GM23338 (cell line): ENCODE measurements at regions not wholly inside any gene's neighbourhood (a gene's known extent, or its start where the extent isn't known, plus 50 kb on each side); places are given as distances from the start of the nearest gene placed in this dataset.

ENCODE experiments used
- ATAC-seq: fragments of 200-7000 bp; cut with Tn5 transposase; 3 replicates; pipeline ENCODE4 v1.9.1; 2020
- DNase-seq: peaks from one replicate; pipeline ENCODE4 v3.0.0-alpha.2; 2015; ENCODE audit warnings: low spot score
- H2AFZ ChIP-seq: fragments of 200-600 bp; sonication (generic); 2 replicates; pipeline ENCODE4 v1.8.0; 2016; ENCODE audit warnings: antibody characterized with exemption, mild to moderate bottlenecking, moderate library complexity
- H3F3A ChIP-seq: fragments of 200-600 bp; sonication (generic); replicated peaks from 2 replicates; pipeline ENCODE4 v1.8.0; 2017; ENCODE audit warnings: antibody characterized with exemption, mixed run types, low read depth
- H3K27ac ChIP-seq: fragments of 200-600 bp; sonication (generic); 2 replicates; pipeline ENCODE4 v1.6.1; 2016; ENCODE audit warnings: low read depth
- H3K27me3 ChIP-seq: fragments of 200-600 bp; sonication (generic); 2 replicates; pipeline ENCODE4 v1.8.0; 2016; ENCODE audit warnings: mild to moderate bottlenecking, mixed run types, moderate library complexity; ENCODE audit not compliant: insufficient read depth
- H3K36me3 ChIP-seq: fragments of 200-600 bp; sonication (generic); 2 replicates; pipeline ENCODE4 v1.8.0; 2016; ENCODE audit warnings: mild to moderate bottlenecking; ENCODE audit not compliant: insufficient read depth
- H3K4me1 ChIP-seq: fragments of 200-600 bp; sonication (generic); 2 replicates; pipeline ENCODE4 v1.8.0; 2016; ENCODE audit warnings: mild to moderate bottlenecking, moderate library complexity; ENCODE audit not compliant: insufficient read depth
- H3K4me2 ChIP-seq: fragments of 200-600 bp; sonication (generic); 2 replicates; pipeline ENCODE4 v1.7.1; 2017; ENCODE audit warnings: mixed run types
- H3K4me3 ChIP-seq: fragments of 200-600 bp; sonication (generic); 2 replicates; pipeline ENCODE4 v1.6.1; 2016; ENCODE audit warnings: mixed run types
- H3K79me2 ChIP-seq: fragments of 200-600 bp; sonication (generic); replicated peaks from 2 replicates; pipeline ENCODE4 v1.8.0; 2017; ENCODE audit warnings: mild to moderate bottlenecking; ENCODE audit not compliant: insufficient read depth
- H3K9me2 ChIP-seq: fragments of 200-600 bp; sonication (generic); 2 replicates; pipeline ENCODE4 v1.8.0; 2017; ENCODE audit not compliant: insufficient read depth
- H4K20me1 ChIP-seq: fragments of 200-600 bp; sonication (generic); replicated peaks from 2 replicates; pipeline ENCODE4 v1.8.0; 2017; ENCODE audit warnings: mild to moderate bottlenecking; ENCODE audit not compliant: insufficient read depth
- H3K27ac Mint-ChIP-seq: 2 replicates; pipeline ENCODE4 v1.8.0; 2020; ENCODE audit warnings: inconsistent platforms, mild to moderate bottlenecking, moderate library complexity, mixed read lengths
- H3K27me3 Mint-ChIP-seq: 3 replicates; pipeline ENCODE4 v1.8.0; 2022; ENCODE audit warnings: low read depth, mild to moderate bottlenecking, moderate library complexity, mixed read lengths, inconsistent platforms; ENCODE audit not compliant: insufficient read depth, poor library complexity
- H3K36me3 Mint-ChIP-seq: 3 replicates; pipeline ENCODE4 v1.8.0; 2021; ENCODE audit warnings: low read depth, mild to moderate bottlenecking, inconsistent platforms, moderate library complexity, mixed read lengths
- H3K4me1 Mint-ChIP-seq: 3 replicates; pipeline ENCODE4 v1.8.0; 2020; ENCODE audit warnings: mild to moderate bottlenecking, inconsistent platforms, mixed read lengths
- H3K4me3 Mint-ChIP-seq: 3 replicates; pipeline ENCODE4 v1.8.0; 2021; ENCODE audit warnings: moderate library complexity, mild to moderate bottlenecking, inconsistent platforms, mixed read lengths
- H3K9me3 Mint-ChIP-seq: 3 replicates; pipeline ENCODE4 v1.8.0; 2020; ENCODE audit warnings: moderate library complexity, mild to moderate bottlenecking, inconsistent platforms, mixed read lengths
- CTCF ChIP-seq, 2 experiments: fragments of 200-600 bp in 1 of 2; sonication (generic) in 1 of 2; conservative IDR thresholded peaks; 2 replicates each; pipeline versions ENCODE4 v1.5.1 to v1.6.1; 2016 to 2017; ENCODE audit warnings: antibody characterized with exemption in 2 of 2, low read depth in 2 of 2, mild to moderate bottlenecking in 2 of 2, moderate library complexity in 1 of 2
- EZH2phosphoT487 ChIP-seq: fragments of 200-600 bp; sonication (generic); IDR thresholded peaks from one replicate; pipeline ENCODE4 v1.8.1; 2018; ENCODE audit warnings: antibody characterized with exemption; ENCODE audit not compliant: unreplicated experiment
- STAT1 ChIP-seq: IDR thresholded peaks from one replicate; pipeline ENCODE4 v1.6.1; 2016; ENCODE audit warnings: antibody characterized with exemption; ENCODE audit not compliant: unreplicated experiment
- ZNF114 ChIP-seq: fragments of 250-450 bp; sonication (Bioruptor Pico); IDR thresholded peaks from 2 replicates; pipeline ENCODE4 v1.5.0; 2020; ENCODE audit warnings: mild to moderate bottlenecking, moderate library complexity
- ZNF331 ChIP-seq: fragments of 250-450 bp; sonication (Bioruptor Pico); IDR thresholded peaks from 2 replicates; pipeline ENCODE4 v1.5.0; 2020; ENCODE audit warnings: low read depth, mild to moderate bottlenecking, moderate library complexity
- ZNF462 ChIP-seq: fragments of 250-450 bp; sonication (Bioruptor Pico); IDR thresholded peaks from 2 replicates; pipeline ENCODE4 v1.5.0; 2020; ENCODE audit warnings: mild to moderate bottlenecking, moderate library complexity

DNA sequence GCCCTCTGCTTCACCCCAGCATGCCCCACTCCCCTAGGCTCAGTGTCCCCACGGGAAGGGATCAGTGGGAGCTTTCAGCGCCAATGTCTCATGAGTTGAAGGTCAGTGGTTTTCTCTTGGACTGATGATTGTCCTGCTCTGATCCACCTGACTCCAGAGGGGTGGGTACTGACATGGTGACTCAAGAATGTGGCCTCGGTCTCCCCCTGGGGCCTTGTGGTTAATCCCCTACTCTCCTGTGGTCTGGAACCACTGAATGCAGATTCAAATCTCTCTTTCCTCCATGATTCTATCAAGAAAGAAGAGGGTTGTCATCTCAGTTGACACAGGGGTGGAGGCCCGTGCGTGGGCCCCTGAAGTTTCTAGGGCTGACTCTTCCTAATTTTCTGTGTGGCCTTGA lies 176.9 kb downstream of the RPS24 start:
- H3K36me3 Mint-ChIP-seq, result no peaks in the 10 kb centered on the region; the same call in 2 of the 3 replicates
- Histone ChIP-seq H3F3A (no peaks in the 10 kb centered on the region), H3K4me1 (peaks cover 14% of the 10 kb centered on the region; the same call in 1 of the 2 replicates), H3K79me2 (no peaks in the 10 kb centered on the region), H3K9me2 (no peaks in the 10 kb centered on the region), H2AFZ (no peak overlapping the region), H3K36me3 (no peaks in the 10 kb centered on the region), H4K20me1 (no peaks in the 10 kb centered on the region), H3K27ac (no peak overlapping the region), H3K4me2 (no peak overlapping the region), H3K27me3 (no peaks in the 10 kb centered on the region), H3K4me3 (no peak overlapping the region)
- DNase-seq (no peak), ATAC-seq (no peak)
- no peak overlapping the region for H3K4me3 Mint-ChIP-seq
- H3K27me3 Mint-ChIP-seq, result peaks cover 5% of the 10 kb centered on the region
- TF ChIP-seq ZNF331 (CRISPR knock-in tag), result no peak
- no peaks in the 10 kb centered on the region for H3K9me3 Mint-ChIP-seq
- H3K27ac Mint-ChIP-seq, result no peak overlapping the region
- peaks cover 14% of the 10 kb centered on the region for H3K4me1 Mint-ChIP-seq

DNA sequence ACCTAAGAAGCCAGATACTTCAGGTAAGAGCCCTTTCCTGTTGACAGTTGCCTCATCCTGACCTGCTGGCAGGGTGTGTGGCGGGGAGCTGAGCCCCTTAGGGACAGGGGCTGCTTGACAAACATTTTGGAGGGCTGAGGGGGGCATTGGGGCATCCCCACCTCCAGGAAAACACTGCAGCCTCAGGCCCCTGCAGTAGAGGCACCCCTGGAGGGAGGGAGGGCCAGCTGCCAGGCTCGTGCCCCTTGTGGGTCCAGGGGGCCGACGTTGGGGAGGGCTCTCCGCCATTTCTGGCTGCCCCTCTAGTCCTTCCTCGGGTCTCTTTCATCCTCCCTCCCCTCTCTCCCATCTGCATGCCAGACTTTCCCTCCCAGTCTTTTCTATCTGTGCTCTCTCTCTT lies 177.3 kb downstream of the RPS24 start:
- Histone ChIP-seq H3K27ac (no peak overlapping the region), H3K4me1 (peaks cover 14% of the 10 kb centered on the region; the same call in 1 of the 2 replicates), H3K4me2 (no peak overlapping the region), H3K27me3 (no peaks in the 10 kb centered on the region), H3K4me3 (no peak overlapping the region), H3K36me3 (no peaks in the 10 kb centered on the region), H4K20me1 (no peaks in the 10 kb centered on the region), H3K79me2 (no peaks in the 10 kb centered on the region), H2AFZ (no peak overlapping the region), H3F3A (no peaks in the 10 kb centered on the region), H3K9me2 (no peaks in the 10 kb centered on the region)
- ATAC-seq, result no peak
- no peak overlapping the region for H3K27ac Mint-ChIP-seq
- no peak overlapping the region for H3K4me3 Mint-ChIP-seq
- peaks cover 14% of the 10 kb centered on the region for H3K4me1 Mint-ChIP-seq
- TF ChIP-seq ZNF114 (CRISPR knock-in tag), result no peak
- TF ChIP-seq STAT1, result no peak
- no peak for TF ChIP-seq EZH2phosphoT487
- no peak for TF ChIP-seq CTCF (conservative IDR thresholded peaks at IDR 0.05; ENCODE audit: low read depth in 2 of 2)
- no peak for TF ChIP-seq ZNF331 (CRISPR knock-in tag)
- no peak for TF ChIP-seq ZNF462 (CRISPR knock-in tag)
- no peaks in the 10 kb centered on the region; the same call in 2 of the 3 replicates for H3K36me3 Mint-ChIP-seq
- H3K9me3 Mint-ChIP-seq, result no peaks in the 10 kb centered on the region
- peaks cover 5% of the 10 kb centered on the region for H3K27me3 Mint-ChIP-seq
- DNase-seq, result no peak
